KMS-11 (cell line): ENCODE measurements at regions not wholly inside any gene's neighbourhood (a gene's known extent, or its start where the extent isn't known, plus 50 kb on each side); places are given as distances from the start of the nearest gene placed in this dataset.

Experiments used
- H2AFZ ChIP-seq: fragments of 200-600 bp; sonication (generic); 2 replicates; pipeline ENCODE4 v1.6.1; 2016; ENCODE audit warnings: antibody characterized with exemption, mixed run types, low read depth
- H3K27ac ChIP-seq: fragments of 200-600 bp; sonication (generic); 2 replicates; pipeline ENCODE4 v1.6.1; 2016; ENCODE audit warnings: mild to moderate bottlenecking, mixed run types
- H3K27me3 ChIP-seq: fragments of 200-600 bp; sonication (generic); 2 replicates; pipeline ENCODE4 v1.6.1; 2017; ENCODE audit warnings: mild to moderate bottlenecking, low read depth, mixed run types, moderate library complexity; ENCODE audit not compliant: insufficient read depth
- H3K36me3 ChIP-seq: fragments of 200-600 bp; sonication (generic); 2 replicates; pipeline ENCODE4 v1.6.1; 2017; ENCODE audit warnings: mild to moderate bottlenecking, mixed run types; ENCODE audit not compliant: insufficient read depth
- H3K4me1 ChIP-seq: fragments of 200-600 bp; sonication (generic); 2 replicates; pipeline ENCODE4 v1.6.1; 2016; ENCODE audit warnings: mild to moderate bottlenecking, low read depth, mixed run types; ENCODE audit not compliant: poor library complexity, severe bottlenecking
- H3K4me2 ChIP-seq: fragments of 200-600 bp; sonication (generic); 2 replicates; pipeline ENCODE4 v1.7.0; 2016; ENCODE audit warnings: mild to moderate bottlenecking, mixed run types
- H3K4me3 ChIP-seq: fragments of 200-600 bp; sonication (generic); IDR thresholded peaks from 2 replicates; pipeline ENCODE4 v1.6.1; 2017; ENCODE audit warnings: low read depth, low read length, mixed read lengths; ENCODE audit not compliant: insufficient read depth
- H3K79me2 ChIP-seq: fragments of 200-600 bp; sonication (generic); 2 replicates; pipeline ENCODE4 v1.6.1; 2016; ENCODE audit warnings: low read depth, mixed run types; ENCODE audit not compliant: insufficient read depth
- H3K9ac ChIP-seq: fragments of 200-600 bp; sonication (generic); 2 replicates; pipeline ENCODE4 v1.6.1; 2016; ENCODE audit warnings: mild to moderate bottlenecking, mixed run types
- H4K20me1 ChIP-seq: fragments of 200-600 bp; sonication (generic); 2 replicates; pipeline ENCODE4 v1.6.1; 2016; ENCODE audit warnings: mild to moderate bottlenecking, mixed run types; ENCODE audit not compliant: insufficient read depth
- CTCF ChIP-seq: fragments of 200-600 bp; sonication (generic); conservative IDR thresholded peaks from 2 replicates; pipeline ENCODE4 v1.6.1; 2017; ENCODE audit warnings: low read depth, mild to moderate bottlenecking, antibody characterized with exemption, low read length, moderate library complexity, mixed read lengths

GRCh38 chr3:145843561-145843960 lies 317.4 kb downstream of the PLOD2 start:
- Histone ChIP-seq H2AFZ (no peak overlapping the region), H4K20me1 (no peaks in the 10 kb centered on the region), H3K4me1 (no peaks in the 10 kb centered on the region), H3K27me3 (no peaks in the 10 kb centered on the region), H3K9ac (no peak overlapping the region), H3K27ac (no peak overlapping the region), H3K36me3 (no peaks in the 10 kb centered on the region), H3K79me2 (no peaks in the 10 kb centered on the region), H3K4me2 (no peak overlapping the region), H3K4me3 (no peak overlapping the region)
- no peak for TF ChIP-seq CTCF

GRCh38 chr3:145849115-145849514 lies 311.9 kb downstream of the PLOD2 start:
- Histone ChIP-seq H3K4me1 (no peaks in the 10 kb centered on the region), H2AFZ (no peak overlapping the region), H3K36me3 (no peaks in the 10 kb centered on the region), H3K27ac (no peak overlapping the region), H4K20me1 (no peaks in the 10 kb centered on the region), H3K4me2 (no peak overlapping the region), H3K27me3 (no peaks in the 10 kb centered on the region), H3K4me3 (no peak overlapping the region), H3K9ac (no peak overlapping the region), H3K79me2 (no peaks in the 10 kb centered on the region)
- no peak for TF ChIP-seq CTCF

GRCh38 chr3:145854499-145854898 lies 306.5 kb downstream of the PLOD2 start:
- Histone ChIP-seq H4K20me1 (no peaks in the 10 kb centered on the region), H2AFZ (no peak overlapping the region), H3K9ac (no peak overlapping the region), H3K27me3 (no peaks in the 10 kb centered on the region), H3K79me2 (no peaks in the 10 kb centered on the region), H3K36me3 (no peaks in the 10 kb centered on the region), H3K4me2 (no peak overlapping the region), H3K4me3 (no peak overlapping the region), H3K4me1 (no peaks in the 10 kb centered on the region), H3K27ac (no peak overlapping the region)
- TF ChIP-seq CTCF, result no peak

GRCh38 chr3:145857956-145858355 lies 303.0 kb downstream of the PLOD2 start:
- H4K20me1 ChIP-seq, result no peaks in the 10 kb centered on the region
- no peaks in the 10 kb centered on the region for H3K27me3 ChIP-seq
- no peak overlapping the region for H3K4me3 ChIP-seq
- H3K9ac ChIP-seq, result no peak overlapping the region
- H3K4me2 ChIP-seq, result no peak overlapping the region
- H3K36me3 ChIP-seq, result no peaks in the 10 kb centered on the region
- no peak for TF ChIP-seq CTCF
- H2AFZ ChIP-seq, result no peak overlapping the region
- H3K4me1 ChIP-seq, result no peaks in the 10 kb centered on the region
- no peak overlapping the region for H3K27ac ChIP-seq
- no peaks in the 10 kb centered on the region for H3K79me2 ChIP-seq

- TF ChIP-seq CTCF, result no peak
- peaks cover 5% of the 10 kb centered on the region for H3K4me1 ChIP-seq
- no peak overlapping the region for H2AFZ ChIP-seq
- H3K27me3 ChIP-seq, result no peaks in the 10 kb centered on the region
- H3K4me2 ChIP-seq, result no peak overlapping the region
- no peaks in the 10 kb centered on the region for H4K20me1 ChIP-seq
- H3K9ac ChIP-seq, result no peak overlapping the region
- no peaks in the 10 kb centered on the region for H3K79me2 ChIP-seq
- H3K27ac ChIP-seq, result no peak overlapping the region
- H3K4me3 ChIP-seq, result no peak overlapping the region
- no peaks in the 10 kb centered on the region for H3K36me3 ChIP-seq
Measured at GRCh38 chr3:145864336-145864735, 296.6 kb downstream of the PLOD2 start.
